GM23248 (cell line): ENCODE measurements at regions not wholly inside any gene's neighbourhood (a gene's known extent, or its start where the extent isn't known, plus 50 kb on each side); places are given as distances from the start of the nearest gene placed in this dataset.

Experiments
- EZH2 ChIP-seq: fragments of 200-600 bp; sonication (generic); IDR thresholded peaks from 2 replicates; pipeline ENCODE4 v1.6.1; 2018; ENCODE audit warnings: antibody characterized with exemption, mild to moderate bottlenecking; ENCODE audit not compliant: insufficient read depth, poor library complexity, severe bottlenecking
- EZH2phosphoT487 ChIP-seq: fragments of 200-600 bp; sonication (generic); IDR thresholded peaks from 2 replicates; pipeline ENCODE4 v1.6.1; 2018; ENCODE audit warnings: antibody characterized with exemption, moderate library complexity, mild to moderate bottlenecking, low read depth; ENCODE audit not compliant: insufficient read depth

- TF ChIP-seq EZH2: no peak
- no peak for TF ChIP-seq EZH2phosphoT487
Observed at GRCh38 chr2:157952558-157952957, 76.4 kb upstream of the ACVR1 start.
